Uterus (tissue), 3 donors: ENCODE measurements at regions not wholly inside any gene's neighbourhood (a gene's known extent, or its start where the extent isn't known, plus 50 kb on each side); places are given as distances from the start of the nearest gene placed in this dataset.

Source experiments
- DNase-seq, 2 donors: peaks; one replicate each; pipeline ENCODE4 v3.0.0-alpha.2; 2019 to 2020
- H3K27ac ChIP-seq, 2 donors: fragments of 200-600 bp; sonication (generic); 1 replicate in 1 of 2; 2 replicates in 1 of 2; pipeline ENCODE4 v1.5.1; 2016 to 2018
- H3K27me3 ChIP-seq, 2 donors: fragments of 200-600 bp; sonication (generic); one replicate each; pipeline ENCODE4 v1.5.1; 2018 to 2019; ENCODE audit warnings: control low read depth in 1 of 2
- H3K36me3 ChIP-seq, 2 donors: fragments of 200-600 bp; sonication (generic); one replicate each; pipeline ENCODE4 v1.5.1; 2019; ENCODE audit warnings: control low read depth in 1 of 2
- H3K4me1 ChIP-seq, 2 donors: fragments of 200-600 bp; sonication (generic); one replicate each; pipeline ENCODE4 v1.5.1; 2018 to 2019; ENCODE audit warnings: control low read depth in 1 of 2
- H3K4me3 ChIP-seq, 2 donors: fragments of 200-600 bp; sonication (generic); 1 replicate in 1 of 2; 2 replicates in 1 of 2; pipeline ENCODE4 v1.5.1; 2018 to 2019; ENCODE audit warnings: mild to moderate bottlenecking in 1 of 2
- H3K9me3 ChIP-seq, 2 donors: fragments of 200-600 bp; sonication (generic); one replicate each; pipeline ENCODE4 v1.5.1; 2019; ENCODE audit warnings: control low read depth in 1 of 2
- CTCF ChIP-seq, 4 experiments: fragments of 200-600 bp in 2 of 4; fragments of 450-650 bp in 2 of 4; sonication (generic) in 2 of 4; IDR thresholded peaks; one replicate each; pipeline ENCODE4 v1.5.1; 2016 to 2019; ENCODE audit warnings: antibody characterized with exemption in 4 of 4, mild to moderate bottlenecking in 2 of 4, moderate library complexity in 1 of 4
- POLR2A ChIP-seq, 2 donors: fragments of 450-650 bp; IDR thresholded peaks; one replicate each; pipeline ENCODE4 v1.6.1; 2016; ENCODE audit warnings: antibody characterized with exemption in 2 of 2, mild to moderate bottlenecking in 1 of 2, moderate library complexity in 1 of 2
- intact Hi-C: fragments of 100-400 bp; cut with DNase I; formaldehyde crosslinking; loops from one replicate; pipeline ENCODE4 v1.15.1; 2023; ENCODE audit warnings: low total_unique reads
- donor health status: DM: yes; HTN: yes; CAD: no.

GRCh38 chr6:3538536-3538935 lies 81.7 kb upstream of the SLC22A23 start:
- TF ChIP-seq CTCF (IDR thresholded peaks at IDR 0.05) (no peak), POLR2A (IDR thresholded peaks at IDR 0.05) (no peak)
- H3K27ac ChIP-seq: no peak overlapping the region
- no peaks in the 10 kb centered on the region for H3K9me3 ChIP-seq
- no peak overlapping the region for H3K4me3 ChIP-seq
- no peaks in the 10 kb centered on the region for H3K4me1 ChIP-seq
- H3K36me3 ChIP-seq: no peaks in the 10 kb centered on the region
- DNase-seq: no peak
- intact Hi-C loops: no loop called here
- no peaks in the 10 kb centered on the region for H3K27me3 ChIP-seq

- Histone ChIP-seq H3K9me3 (no peaks in the 10 kb centered on the region), H3K4me3 (no peak overlapping the region), H3K36me3 (no peaks in the 10 kb centered on the region), H3K27me3 (no peaks in the 10 kb centered on the region), H3K27ac (no peak overlapping the region), H3K4me1 (no peaks in the 10 kb centered on the region)
- intact Hi-C loops: no loop called here
- TF ChIP-seq CTCF (IDR thresholded peaks at IDR 0.05) (no peak), POLR2A (IDR thresholded peaks at IDR 0.05) (no peak)
- no peak for DNase-seq
These were observed 80.1 kb upstream of the SLC22A23 start for GRCh38 chr6:3536901-3537300.

- Histone ChIP-seq H3K4me1 (no peaks in the 10 kb centered on the region), H3K27me3 (no peaks in the 10 kb centered on the region), H3K9me3 (no peaks in the 10 kb centered on the region), H3K4me3 (no peak overlapping the region), H3K36me3 (no peaks in the 10 kb centered on the region), H3K27ac (no peak overlapping the region)
- DNase-seq: no peak
- intact Hi-C loops: no loop called here
- TF ChIP-seq POLR2A (IDR thresholded peaks at IDR 0.05) (no peak), CTCF (IDR thresholded peaks at IDR 0.05) (no peak)
These were observed 79.1 kb upstream of the SLC22A23 start for GRCh38 chr6:3535776-3536435.

GRCh38 chr6:3535033-3535775 lies 78.4 kb upstream of the SLC22A23 start:
- no peaks in the 10 kb centered on the region for H3K4me1 ChIP-seq
- H3K4me3 ChIP-seq: no peak overlapping the region
- DNase-seq: no peak
- H3K27ac ChIP-seq: no peak overlapping the region
- no peaks in the 10 kb centered on the region for H3K27me3 ChIP-seq
- no peaks in the 10 kb centered on the region for H3K36me3 ChIP-seq
- TF ChIP-seq POLR2A (IDR thresholded peaks at IDR 0.05): no peak
- no peak for TF ChIP-seq CTCF (IDR thresholded peaks at IDR 0.05)
- intact Hi-C loops: no loop called here
- no peaks in the 10 kb centered on the region for H3K9me3 ChIP-seq

- intact Hi-C loops: no loop called here
- TF ChIP-seq POLR2A (IDR thresholded peaks at IDR 0.05) (no peak), CTCF (IDR thresholded peaks at IDR 0.05) (no peak)
- DNase-seq: no peak
These were observed 77.7 kb upstream of the SLC22A23 start for GRCh38 chr6:3534599-3534998.

More at GRCh38 chr6:3534599-3534998, 77.7 kb upstream of the SLC22A23 start:
- Histone ChIP-seq H3K4me1 (no peaks in the 10 kb centered on the region), H3K27ac (no peak overlapping the region), H3K9me3 (no peaks in the 10 kb centered on the region), H3K4me3 (no peak overlapping the region), H3K27me3 (no peaks in the 10 kb centered on the region), H3K36me3 (no peaks in the 10 kb centered on the region)
